HUES6 (cell line): ENCODE measurements at regions not wholly inside any gene's neighbourhood (a gene's known extent, or its start where the extent isn't known, plus 50 kb on each side); places are given as distances from the start of the nearest gene placed in this dataset.

Source experiments
- H3K27ac ChIP-seq: 2 replicates; pipeline ENCODE4 v1.7.0; 2013; ENCODE audit warnings: low read depth, mild to moderate bottlenecking, low read length, inconsistent platforms
- H3K27me3 ChIP-seq: 2 replicates; pipeline ENCODE4 v1.6.1; 2013; ENCODE audit warnings: low read length; ENCODE audit not compliant: control insufficient read depth, insufficient read depth
- H3K36me3 ChIP-seq: 2 replicates; pipeline ENCODE4 v1.6.1; 2013; ENCODE audit warnings: low read length; ENCODE audit not compliant: control insufficient read depth, insufficient read depth
- H3K4me1 ChIP-seq: 2 replicates; pipeline ENCODE4 v1.6.1; 2013; ENCODE audit warnings: low read length; ENCODE audit not compliant: control insufficient read depth, insufficient read depth
- H3K4me3 ChIP-seq: 2 replicates; pipeline ENCODE4 v1.5.1; 2013; ENCODE audit warnings: low read depth, low read length
- H3K9ac ChIP-seq: one replicate; pipeline ENCODE4 v1.6.1; 2013; ENCODE audit warnings: mild to moderate bottlenecking, low read length
- H3K9me3 ChIP-seq: 2 replicates; pipeline ENCODE4 v1.6.1; 2013; ENCODE audit warnings: low read depth, low read length; ENCODE audit not compliant: control insufficient read depth, insufficient read depth

DNA sequence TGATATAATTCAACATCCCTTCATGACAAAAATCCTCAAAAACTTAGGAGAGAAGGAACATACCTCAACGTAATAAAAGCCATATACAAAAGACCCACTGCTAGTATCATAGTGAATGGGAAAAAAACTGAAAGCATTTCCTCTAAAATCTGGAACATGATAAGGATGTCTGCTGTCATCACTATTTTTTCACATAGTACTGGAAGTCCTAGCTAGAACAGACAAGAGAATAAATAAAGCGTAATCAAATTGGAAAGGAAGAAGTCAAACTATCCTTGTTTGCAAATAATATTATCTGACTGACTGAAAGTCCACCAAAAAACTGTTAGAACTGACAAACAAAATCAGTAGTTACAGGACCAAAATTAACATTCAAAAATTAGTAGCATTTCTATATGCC is 985.4 kb upstream of the AGA start:
- Histone ChIP-seq H3K4me3 (no peak overlapping the region), H3K9me3 (no peaks in the 10 kb centered on the region), H3K9ac (no peak overlapping the region), H3K4me1 (no peaks in the 10 kb centered on the region), H3K36me3 (no peaks in the 10 kb centered on the region), H3K27ac (no peak overlapping the region), H3K27me3 (no peaks in the 10 kb centered on the region)

DNA sequence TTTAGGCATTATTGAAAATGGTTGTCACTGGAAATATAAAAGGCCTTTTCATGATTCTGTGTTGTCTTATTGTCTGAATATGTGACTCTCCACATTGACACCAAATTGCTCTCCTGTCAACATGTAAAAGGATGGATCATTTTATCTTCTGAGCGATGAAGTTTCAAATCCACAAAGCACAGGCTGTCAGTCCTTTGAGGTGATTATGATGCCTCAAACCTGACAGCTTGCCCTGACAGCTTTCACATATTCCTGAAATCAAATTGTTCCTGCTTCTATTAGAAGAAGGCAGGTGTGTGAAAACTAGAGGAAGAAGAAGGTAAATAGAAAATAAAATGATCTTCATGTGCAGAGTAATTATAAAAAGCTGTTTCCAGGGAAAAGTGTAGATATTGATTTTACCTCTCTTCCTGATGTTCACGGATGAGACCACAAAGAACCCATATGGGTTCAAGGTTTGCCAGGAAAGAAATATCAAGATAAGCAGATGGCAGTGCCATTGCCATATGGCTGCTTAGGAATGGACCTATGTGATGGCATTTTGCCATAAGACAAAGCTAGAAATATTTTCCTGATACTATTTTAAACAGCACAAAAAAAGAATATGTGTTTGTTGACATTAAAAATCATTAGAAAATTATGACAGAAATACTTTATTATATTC is 1006.3 kb upstream of the AGA start:
- H3K9me3 ChIP-seq = no peaks in the 10 kb centered on the region
- no peak overlapping the region for H3K9ac ChIP-seq
- H3K4me3 ChIP-seq = no peak overlapping the region
- no peaks in the 10 kb centered on the region for H3K36me3 ChIP-seq
- H3K4me1 ChIP-seq = no peaks in the 10 kb centered on the region
- H3K27me3 ChIP-seq = no peaks in the 10 kb centered on the region
- H3K27ac ChIP-seq = no peak overlapping the region

DNA sequence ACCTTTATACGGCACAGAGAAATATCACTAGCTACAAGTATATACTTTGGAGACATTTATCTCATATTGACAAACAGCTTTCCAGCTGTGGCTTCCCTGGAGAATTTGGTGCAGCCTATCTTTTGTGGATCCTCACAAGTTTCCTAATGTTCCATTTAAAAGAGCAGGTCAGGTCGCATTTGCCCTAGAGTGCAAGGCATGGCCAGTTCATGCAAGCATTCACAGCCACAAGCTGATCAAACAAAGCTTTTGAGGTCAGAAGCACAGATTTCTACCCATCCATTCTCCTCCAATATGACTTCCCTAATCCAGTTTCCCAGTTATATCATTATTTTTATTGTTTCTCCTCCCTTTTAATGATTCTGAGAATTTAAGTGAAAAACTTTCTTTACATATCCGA is 1008.4 kb upstream of the AGA start:
- no peaks in the 10 kb centered on the region for H3K4me1 ChIP-seq
- H3K4me3 ChIP-seq = no peak overlapping the region
- no peaks in the 10 kb centered on the region for H3K9me3 ChIP-seq
- no peaks in the 10 kb centered on the region for H3K27me3 ChIP-seq
- no peak overlapping the region for H3K27ac ChIP-seq
- H3K36me3 ChIP-seq = no peaks in the 10 kb centered on the region
- no peak overlapping the region for H3K9ac ChIP-seq

DNA sequence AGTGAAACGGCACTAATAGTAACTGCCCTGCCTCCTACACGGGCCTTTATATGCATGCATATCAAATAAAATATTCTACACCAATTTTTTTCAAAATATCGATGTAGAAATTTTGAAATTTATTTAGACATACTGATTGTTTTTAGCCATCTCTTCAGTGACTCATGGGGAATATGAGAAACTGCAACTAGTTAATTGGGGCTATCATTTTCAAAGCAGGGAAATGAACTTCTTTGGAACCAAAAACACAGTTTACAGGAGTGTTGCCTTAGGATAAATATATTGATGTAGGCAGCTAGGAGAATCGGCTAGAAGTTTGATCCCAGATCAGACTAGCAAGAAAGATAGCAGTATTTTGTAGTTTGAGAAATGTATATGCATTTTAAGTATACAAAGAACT is 1010.8 kb upstream of the AGA start:
- H3K9me3 ChIP-seq = no peaks in the 10 kb centered on the region
- no peaks in the 10 kb centered on the region for H3K36me3 ChIP-seq
- H3K27me3 ChIP-seq = no peaks in the 10 kb centered on the region
- no peaks in the 10 kb centered on the region for H3K4me1 ChIP-seq
- H3K4me3 ChIP-seq = no peak overlapping the region
- no peak overlapping the region for H3K27ac ChIP-seq
- H3K9ac ChIP-seq = no peak overlapping the region

DNA sequence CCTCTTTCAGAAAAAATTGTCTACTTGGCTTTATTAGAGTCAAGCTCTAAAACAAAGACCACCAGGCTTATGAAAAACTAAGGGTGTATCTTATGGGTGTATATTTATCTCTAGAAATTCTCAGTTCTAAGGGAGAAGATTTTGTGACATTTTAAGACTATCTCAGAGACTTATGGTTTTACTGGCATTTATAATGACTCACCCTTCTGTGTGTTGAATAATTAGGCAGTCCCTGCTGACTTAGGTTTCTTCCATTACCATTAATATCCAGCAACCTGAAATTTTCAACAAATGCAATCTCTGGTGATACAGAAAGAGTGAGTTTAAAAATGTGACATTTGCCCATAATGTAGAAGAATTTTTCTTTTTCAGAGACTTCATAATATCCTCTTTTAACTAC is 1015.0 kb upstream of the AGA start:
- no peaks in the 10 kb centered on the region for H3K4me1 ChIP-seq
- no peaks in the 10 kb centered on the region for H3K27me3 ChIP-seq
- no peaks in the 10 kb centered on the region for H3K36me3 ChIP-seq
- no peak overlapping the region for H3K27ac ChIP-seq
- no peak overlapping the region for H3K4me3 ChIP-seq
- no peak overlapping the region for H3K9ac ChIP-seq
- no peaks in the 10 kb centered on the region for H3K9me3 ChIP-seq

DNA sequence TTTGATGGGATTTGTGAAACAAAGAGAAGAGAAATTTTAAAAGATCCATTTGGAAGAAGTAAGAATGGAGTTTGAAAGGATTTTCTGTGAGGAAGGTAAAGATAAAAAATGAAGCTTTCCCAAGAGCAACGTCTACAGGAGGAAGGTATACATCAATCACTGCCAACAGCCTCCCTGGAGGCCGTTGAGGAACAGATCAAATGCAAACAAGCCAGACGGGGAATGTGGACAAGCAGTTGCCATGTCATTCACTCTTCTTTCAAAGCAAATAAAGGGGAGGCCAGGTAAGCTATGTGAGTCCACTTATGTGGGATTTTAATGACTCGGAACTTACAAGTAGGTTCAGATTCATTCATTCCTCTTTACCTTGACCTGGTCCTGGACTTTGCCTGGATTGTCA is 1020.5 kb upstream of the AGA start:
- Histone ChIP-seq H3K4me3 (no peak overlapping the region), H3K27me3 (no peaks in the 10 kb centered on the region), H3K27ac (no peak overlapping the region), H3K4me1 (no peaks in the 10 kb centered on the region), H3K36me3 (no peaks in the 10 kb centered on the region), H3K9me3 (no peaks in the 10 kb centered on the region), H3K9ac (no peak overlapping the region)

DNA sequence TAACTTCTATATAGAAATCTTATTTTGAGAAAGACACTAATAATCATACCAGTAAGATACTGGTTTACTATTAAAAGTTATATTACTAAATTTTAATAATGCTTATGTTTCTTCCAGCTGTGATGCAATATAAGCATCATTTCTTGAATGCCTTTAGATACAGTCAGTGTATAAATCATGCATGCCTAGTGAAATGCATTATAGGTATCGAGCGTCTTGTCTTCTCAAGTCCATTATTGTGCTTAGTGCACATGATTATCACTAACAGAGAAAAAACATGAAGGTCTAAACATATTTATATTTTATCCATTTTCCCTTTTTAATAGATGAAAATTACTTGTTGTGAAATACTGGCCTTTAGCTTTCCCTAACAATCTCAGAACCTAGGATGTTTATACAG is 1021.5 kb upstream of the AGA start:
- no peaks in the 10 kb centered on the region for H3K36me3 ChIP-seq
- no peak overlapping the region for H3K9ac ChIP-seq
- H3K27ac ChIP-seq = no peak overlapping the region
- no peaks in the 10 kb centered on the region for H3K9me3 ChIP-seq
- no peaks in the 10 kb centered on the region for H3K27me3 ChIP-seq
- no peaks in the 10 kb centered on the region for H3K4me1 ChIP-seq
- H3K4me3 ChIP-seq = no peak overlapping the region

DNA sequence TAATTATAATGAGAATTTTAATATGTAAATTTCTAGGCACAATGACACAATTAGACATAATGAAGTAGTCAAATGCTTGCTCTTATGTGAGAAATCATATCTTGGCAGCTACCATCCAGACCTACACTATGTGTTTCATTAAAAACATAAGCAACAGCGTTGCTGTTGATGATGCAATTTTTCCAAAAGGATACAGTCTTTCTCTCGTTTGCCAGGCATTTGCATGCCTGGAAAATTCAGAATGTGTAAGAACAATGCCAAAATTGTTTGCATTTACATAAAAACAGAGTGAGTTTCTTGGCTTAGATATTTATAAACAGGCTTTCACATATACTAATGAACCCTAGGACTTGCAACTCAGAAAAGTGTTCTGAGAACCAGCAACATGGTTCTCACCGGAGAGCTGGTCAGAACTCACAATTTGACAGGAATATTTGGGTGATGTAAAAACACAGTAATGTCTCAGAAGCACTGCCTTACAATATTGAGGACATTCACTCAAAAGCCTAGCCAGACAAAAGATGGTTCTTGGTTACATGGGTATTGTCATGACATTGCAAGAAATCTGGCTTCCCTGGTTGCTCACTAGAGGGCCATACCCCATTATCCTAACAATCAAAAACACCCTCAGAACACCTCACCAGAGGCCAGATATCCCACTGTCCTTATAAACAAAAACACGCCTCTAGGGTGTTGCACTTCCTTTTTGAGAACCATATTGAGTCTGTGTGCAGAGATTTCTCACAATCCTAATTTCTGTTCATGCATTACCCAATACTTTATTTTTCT is 1029.0 kb upstream of the AGA start:
- no peaks in the 10 kb centered on the region for H3K36me3 ChIP-seq
- no peak overlapping the region for H3K9ac ChIP-seq
- H3K27me3 ChIP-seq = no peaks in the 10 kb centered on the region
- peaks cover 3% of the 10 kb centered on the region; the same call in 1 of the 2 replicates for H3K4me1 ChIP-seq
- H3K4me3 ChIP-seq = no peak overlapping the region
- H3K9me3 ChIP-seq = no peaks in the 10 kb centered on the region
- no peak overlapping the region for H3K27ac ChIP-seq

DNA sequence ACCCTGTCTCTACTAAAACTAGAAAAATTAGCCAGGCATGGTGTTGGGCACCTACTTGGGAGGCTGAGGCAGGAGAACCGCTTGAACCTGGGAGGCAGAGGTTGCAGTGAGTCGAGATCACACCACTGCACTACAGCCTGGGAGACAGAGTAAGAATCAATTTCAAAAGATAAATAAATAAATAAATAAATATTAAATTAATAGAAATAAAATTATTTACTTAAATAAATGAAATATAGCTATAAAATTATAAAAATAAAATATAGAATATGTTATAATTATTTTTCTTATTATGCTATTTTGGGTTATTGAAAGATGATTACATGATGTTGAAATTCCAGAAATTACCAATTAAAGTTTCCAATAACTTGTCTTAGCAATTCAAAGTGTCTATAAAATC is 1029.8 kb upstream of the AGA start:
- no peak overlapping the region for H3K9ac ChIP-seq
- H3K4me3 ChIP-seq = no peak overlapping the region
- no peaks in the 10 kb centered on the region for H3K9me3 ChIP-seq
- peaks cover 3% of the 10 kb centered on the region; the same call in 1 of the 2 replicates for H3K4me1 ChIP-seq
- H3K36me3 ChIP-seq = no peaks in the 10 kb centered on the region
- H3K27ac ChIP-seq = no peak overlapping the region
- H3K27me3 ChIP-seq = no peaks in the 10 kb centered on the region

DNA sequence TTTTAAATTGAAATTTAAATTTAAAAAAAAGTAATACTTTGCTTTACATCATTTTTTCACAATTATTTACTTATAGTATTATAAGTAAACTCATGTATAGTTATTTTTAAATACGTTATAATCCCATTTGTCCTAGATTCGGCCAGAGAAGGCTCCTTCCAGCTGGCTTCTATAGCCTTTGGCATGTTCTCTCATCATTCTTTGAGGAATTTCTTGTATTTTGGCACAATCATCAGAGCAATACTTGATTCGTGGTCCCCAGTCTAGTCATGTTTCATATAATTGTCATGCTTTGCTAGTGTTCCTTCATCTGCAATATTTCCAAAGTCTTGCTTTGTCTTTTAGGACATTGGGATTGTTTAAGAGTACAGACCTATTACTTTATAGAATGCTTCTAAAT is 1037.9 kb upstream of the AGA start:
- no peaks in the 10 kb centered on the region for H3K9me3 ChIP-seq
- no peaks in the 10 kb centered on the region for H3K36me3 ChIP-seq
- H3K27me3 ChIP-seq = no peaks in the 10 kb centered on the region
- no peak overlapping the region for H3K9ac ChIP-seq
- H3K4me1 ChIP-seq = no peaks in the 10 kb centered on the region
- no peak overlapping the region for H3K4me3 ChIP-seq
- H3K27ac ChIP-seq = no peak overlapping the region

DNA sequence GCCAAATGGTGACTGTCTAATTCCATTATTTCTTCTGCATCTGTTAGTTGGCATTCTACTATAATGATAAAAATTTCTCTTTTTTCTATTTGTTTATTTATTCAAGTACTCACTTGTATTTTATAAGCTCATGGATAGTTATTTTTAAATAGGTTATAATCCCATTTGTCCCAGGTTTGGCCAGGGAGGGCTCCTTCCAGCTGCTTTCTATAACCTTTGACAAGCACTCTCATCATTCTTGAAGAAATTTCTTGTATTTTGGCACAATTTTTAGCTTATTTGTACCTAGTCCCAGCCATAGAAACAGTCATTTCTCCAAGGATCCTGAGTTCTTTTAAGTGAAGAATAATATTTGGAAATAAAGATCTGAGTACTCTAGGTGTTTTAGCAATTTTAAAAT is 1038.6 kb upstream of the AGA start:
- no peak overlapping the region for H3K4me3 ChIP-seq
- no peaks in the 10 kb centered on the region for H3K36me3 ChIP-seq
- H3K27ac ChIP-seq = no peak overlapping the region
- H3K4me1 ChIP-seq = no peaks in the 10 kb centered on the region
- no peaks in the 10 kb centered on the region for H3K9me3 ChIP-seq
- H3K27me3 ChIP-seq = no peaks in the 10 kb centered on the region
- H3K9ac ChIP-seq = no peak overlapping the region
